GM20000 (cell line): ENCODE measurements at regions not wholly inside any gene's neighbourhood (a gene's known extent, or its start where the extent isn't known, plus 50 kb on each side); places are given as distances from the start of the nearest gene placed in this dataset.
"Not testable (repeated sequence)": the region's sequence is repeated elsewhere in the genome, so short reads cannot be mapped to it uniquely, and the experiment has no call there.

Experiments
- DNase-seq: peaks from one replicate; pipeline ENCODE4 v3.0.0; 2012; ENCODE audit warnings: low spot score
- TF ChIP-seq, protein P1 (sequence below): IDR thresholded peaks from 2 replicates; pipeline ENCODE4 v1.5.1; 2012; ENCODE audit warnings: mild to moderate bottlenecking, control low read depth; ENCODE audit errors: extremely low read depth, missing control alignments

DNA sequence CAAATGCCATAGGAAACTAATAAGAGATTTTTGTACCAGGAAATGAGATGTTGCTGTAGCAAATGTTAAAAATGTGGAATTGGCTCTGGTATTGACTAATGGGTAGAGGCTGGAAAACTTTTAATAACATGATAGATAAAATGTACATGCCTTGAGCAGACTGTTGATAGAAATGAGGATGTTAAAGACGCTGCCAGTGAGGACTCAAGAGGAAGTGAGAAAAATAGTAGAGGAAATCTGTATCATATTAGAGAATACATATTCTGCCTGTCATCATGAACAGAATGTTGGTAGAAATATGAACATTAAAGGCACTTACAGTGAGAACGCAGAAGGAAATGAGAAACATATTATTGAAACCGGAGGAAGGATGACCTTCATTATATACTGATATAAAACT, 577.2 kb upstream of the HTR2C start:
- no peak for DNase-seq
- TF ChIP-seq, protein P1, sequence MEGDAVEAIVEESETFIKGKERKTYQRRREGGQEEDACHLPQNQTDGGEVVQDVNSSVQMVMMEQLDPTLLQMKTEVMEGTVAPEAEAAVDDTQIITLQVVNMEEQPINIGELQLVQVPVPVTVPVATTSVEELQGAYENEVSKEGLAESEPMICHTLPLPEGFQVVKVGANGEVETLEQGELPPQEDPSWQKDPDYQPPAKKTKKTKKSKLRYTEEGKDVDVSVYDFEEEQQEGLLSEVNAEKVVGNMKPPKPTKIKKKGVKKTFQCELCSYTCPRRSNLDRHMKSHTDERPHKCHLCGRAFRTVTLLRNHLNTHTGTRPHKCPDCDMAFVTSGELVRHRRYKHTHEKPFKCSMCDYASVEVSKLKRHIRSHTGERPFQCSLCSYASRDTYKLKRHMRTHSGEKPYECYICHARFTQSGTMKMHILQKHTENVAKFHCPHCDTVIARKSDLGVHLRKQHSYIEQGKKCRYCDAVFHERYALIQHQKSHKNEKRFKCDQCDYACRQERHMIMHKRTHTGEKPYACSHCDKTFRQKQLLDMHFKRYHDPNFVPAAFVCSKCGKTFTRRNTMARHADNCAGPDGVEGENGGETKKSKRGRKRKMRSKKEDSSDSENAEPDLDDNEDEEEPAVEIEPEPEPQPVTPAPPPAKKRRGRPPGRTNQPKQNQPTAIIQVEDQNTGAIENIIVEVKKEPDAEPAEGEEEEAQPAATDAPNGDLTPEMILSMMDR = no peak

GRCh38 chrX:113996781-113997180, 587.1 kb upstream of the HTR2C start:
- TF ChIP-seq, protein P1 = no peak
- DNase-seq = no peak

DNA sequence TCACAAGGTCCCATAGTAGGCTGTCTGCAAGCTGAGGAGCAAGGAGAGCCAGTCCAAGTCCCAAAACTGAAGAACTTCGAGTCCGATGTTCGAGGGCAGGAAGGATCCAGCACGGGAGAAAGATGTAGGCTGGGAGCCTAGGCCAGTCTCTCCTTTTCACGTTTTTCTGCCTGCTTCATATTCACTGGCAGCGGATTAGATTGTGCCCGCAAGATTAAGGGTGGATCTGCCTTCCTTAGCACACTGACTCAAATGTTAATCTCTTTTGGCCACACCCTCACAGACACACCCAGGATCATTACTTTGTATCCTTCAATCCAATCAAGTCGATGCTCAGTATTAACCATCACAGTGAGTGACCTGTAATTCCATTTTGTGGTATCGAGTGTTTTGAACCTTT, 592.2 kb upstream of the HTR2C start:
- not testable (repeated sequence) for DNase-seq

GRCh38 chrX:113990669-113991068, 593.2 kb upstream of the HTR2C start:
- DNase-seq = not testable (repeated sequence)

DNA sequence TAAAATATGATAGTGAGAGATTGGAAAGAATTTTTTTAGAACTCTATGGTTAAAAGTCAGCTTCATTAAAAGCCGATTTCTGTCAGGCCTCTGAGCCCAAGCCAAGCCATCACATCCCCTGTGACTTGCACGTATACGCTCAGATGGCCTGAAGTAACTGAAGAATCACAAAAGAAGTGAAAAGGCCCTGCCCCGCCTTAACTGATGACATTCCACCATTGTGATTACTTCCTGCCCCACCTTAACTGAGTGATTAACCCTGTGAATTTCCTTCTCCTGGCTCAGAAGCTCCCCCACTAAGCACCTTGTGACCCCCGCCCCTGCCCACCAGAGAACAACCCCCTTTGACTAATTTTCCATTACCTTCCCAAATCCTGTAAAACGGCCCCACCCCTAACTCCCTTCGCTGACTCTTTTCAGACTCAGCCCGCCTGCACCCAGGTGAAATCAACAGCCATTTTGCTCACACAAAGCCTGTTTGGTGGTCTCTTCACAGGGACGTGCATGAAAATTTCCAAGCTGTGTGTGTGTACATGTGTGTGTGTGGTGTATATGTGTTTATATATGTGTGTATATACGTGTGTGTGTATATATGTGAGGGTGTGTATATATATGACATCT, 595.5 kb upstream of the HTR2C start:
- DNase-seq = not testable (repeated sequence)

DNA sequence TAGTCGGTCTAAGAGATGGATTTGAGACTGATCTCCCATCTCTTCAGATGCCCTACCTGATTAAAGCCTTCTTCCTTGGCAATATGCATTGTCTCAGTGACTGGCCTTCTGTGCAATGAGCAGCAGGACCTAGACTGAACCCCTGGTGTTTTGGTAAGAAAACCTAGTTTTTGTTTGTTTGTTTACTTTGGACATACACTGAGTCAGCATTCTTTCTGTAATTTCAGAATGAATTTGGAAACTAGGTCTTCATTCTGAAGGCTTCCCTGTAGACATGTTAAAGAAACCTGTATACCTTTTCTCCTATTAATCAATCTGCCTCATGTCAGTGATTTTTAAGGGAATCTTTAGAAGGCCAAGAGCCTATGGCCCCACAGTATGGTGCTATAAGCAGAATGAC, 597.5 kb upstream of the HTR2C start:
- no peak for DNase-seq
- TF ChIP-seq, protein P1 = no peak

DNA sequence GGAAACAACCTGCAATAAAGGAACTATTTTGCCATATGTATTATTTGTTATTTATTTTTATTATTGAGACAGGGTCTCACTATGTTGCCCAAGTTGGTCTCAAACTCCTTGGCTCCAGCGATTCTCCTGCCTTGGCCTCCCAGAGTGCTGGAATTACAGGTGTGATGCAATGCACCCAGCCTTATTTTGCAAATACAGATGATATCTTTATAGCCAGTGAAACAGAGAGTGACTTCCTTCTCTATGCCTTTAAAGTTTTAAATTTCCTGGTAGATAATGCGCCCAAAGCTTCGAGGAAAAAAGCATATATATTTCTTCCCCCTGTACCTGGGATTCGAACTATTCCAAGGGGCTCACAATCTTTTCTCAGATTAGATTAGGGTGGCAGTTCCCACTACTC, 601.1 kb upstream of the HTR2C start:
- no peak for DNase-seq
- TF ChIP-seq, protein P1 = no peak

DNA sequence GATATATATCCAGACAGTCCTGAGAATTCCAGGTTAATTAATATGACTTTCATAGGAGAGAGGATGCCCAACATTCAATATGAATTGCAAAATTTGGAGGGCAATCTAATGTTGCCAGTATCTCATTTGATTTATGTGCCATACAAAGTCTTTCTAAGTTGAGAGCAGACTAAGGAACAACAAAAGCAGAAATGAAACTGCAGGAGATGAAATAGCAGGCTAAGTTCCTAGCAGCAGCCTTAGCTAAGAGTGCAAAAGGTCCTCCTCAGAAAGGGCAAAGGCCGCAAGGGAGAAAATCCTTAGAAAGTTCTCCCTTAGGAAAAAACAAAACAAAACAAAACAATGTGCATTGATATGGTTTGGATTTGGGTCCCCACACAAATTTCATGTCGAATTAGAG, 602.9 kb upstream of the HTR2C start:
- TF ChIP-seq, protein P1 = no peak
- DNase-seq = no peak

DNA sequence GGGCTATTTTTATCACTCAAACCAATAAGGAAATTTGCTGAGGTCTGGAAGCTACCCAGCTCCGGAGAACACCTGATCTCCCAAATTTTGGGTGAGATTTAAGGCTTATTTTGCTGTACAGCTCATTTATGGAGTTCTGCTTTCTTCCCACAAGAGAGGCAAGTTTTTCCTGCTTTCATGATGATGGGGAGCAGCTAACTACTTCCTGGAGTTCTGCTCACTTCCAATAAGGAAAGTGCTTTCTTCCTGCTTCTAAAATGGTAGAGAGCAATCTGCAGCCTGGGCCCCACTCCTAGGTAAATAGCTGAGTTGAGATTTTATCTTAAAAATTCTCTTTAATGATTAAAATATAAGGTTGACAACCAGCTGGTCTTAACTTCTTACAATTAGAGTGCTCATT, 606.0 kb upstream of the HTR2C start:
- TF ChIP-seq, protein P1 = no peak
- no peak for DNase-seq
